ENCODE measurements at regions not wholly inside any gene's neighbourhood (a gene's known extent, or its start where the extent isn't known, plus 50 kb on each side); places are given as distances from the start of the nearest gene placed in this dataset.

DNA sequence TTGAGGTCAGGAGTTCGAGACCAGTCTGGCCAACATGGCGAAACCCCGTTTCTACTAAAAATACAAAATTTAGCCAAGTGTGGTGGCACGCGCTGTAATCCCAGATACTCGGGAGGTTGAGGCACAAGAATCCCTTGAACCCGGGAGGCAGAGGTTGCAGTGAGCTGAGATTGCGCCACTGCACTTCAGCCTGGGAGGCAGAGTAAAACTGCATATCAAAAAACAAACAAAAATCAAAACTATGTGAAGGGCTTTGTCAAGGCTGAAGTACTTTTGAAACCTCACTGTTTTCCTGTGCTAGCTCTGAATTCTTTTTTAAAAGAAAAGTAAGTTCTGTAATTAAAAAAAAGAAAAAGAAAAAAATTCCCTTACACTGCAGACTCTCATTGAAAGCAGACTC lies 65.1 kb upstream of the KLF4 start:
- Histone ChIP-seq H3K36me3 (ENCODE audit: control insufficient read depth in 1 of 2, insufficient read depth in 2 of 2, low read length in 2 of 2) (no peaks in the 10 kb centered on the region), H3K23ac (ENCODE audit: low read length) (no peak overlapping the region), H2AK5ac (ENCODE audit: low read length) (no peak overlapping the region), H3K27me3 (ENCODE audit: insufficient read depth, low read length) (no peaks in the 10 kb centered on the region), H2BK5ac (ENCODE audit: low read depth, low read length, poor library complexity) (no peak overlapping the region), H3K4me3 (ENCODE audit: low read depth, low read length) (no peak overlapping the region), H4K8ac (ENCODE audit: low read depth, low read length) (no peak overlapping the region), H2BK120ac (ENCODE audit: insufficient read depth, low read length, poor library complexity) (no peak overlapping the region), H3K9me3 (ENCODE audit: insufficient read depth, low read depth, low read length) (no peaks in the 10 kb centered on the region), H3K4ac (ENCODE audit: low read depth, low read length) (no peak overlapping the region), H3K79me2 (ENCODE audit: control insufficient read depth, insufficient read depth, low read length, poor library complexity) (peaks cover 3% of the 10 kb centered on the region), H3K79me1 (ENCODE audit: low read length) (peaks cover 4% of the 10 kb centered on the region), H3K27ac (ENCODE audit: low read depth, low read length) (no peak overlapping the region), H2AFZ (ENCODE audit: insufficient read depth, low read length, poor library complexity) (no peak overlapping the region), H3K18ac (ENCODE audit: low read length) (no peak overlapping the region), H2BK12ac (ENCODE audit: low read length) (no peak overlapping the region), H3K4me1 (ENCODE audit: control insufficient read depth in 1 of 2, insufficient read depth in 2 of 2, low read length in 2 of 2) (peaks cover 11 to 13% of the 10 kb centered on the region in 2 experiments), H4K12ac (ENCODE audit: low read depth, low read length) (no peak overlapping the region), H3K9ac (ENCODE audit: low read length) (no peak overlapping the region), H4K91ac (ENCODE audit: low read depth, low read length) (no peak overlapping the region), H3K14ac (ENCODE audit: low read length) (no peak overlapping the region), H3K4me2 (ENCODE audit: low read length) (no peak overlapping the region)
- no CpG with 5 or more reads among the region's 8 CpGs for WGBS (ENCODE audit: extremely low coverage, insufficient coverage, insufficient read length)
- no peak for DNase-seq

DNA sequence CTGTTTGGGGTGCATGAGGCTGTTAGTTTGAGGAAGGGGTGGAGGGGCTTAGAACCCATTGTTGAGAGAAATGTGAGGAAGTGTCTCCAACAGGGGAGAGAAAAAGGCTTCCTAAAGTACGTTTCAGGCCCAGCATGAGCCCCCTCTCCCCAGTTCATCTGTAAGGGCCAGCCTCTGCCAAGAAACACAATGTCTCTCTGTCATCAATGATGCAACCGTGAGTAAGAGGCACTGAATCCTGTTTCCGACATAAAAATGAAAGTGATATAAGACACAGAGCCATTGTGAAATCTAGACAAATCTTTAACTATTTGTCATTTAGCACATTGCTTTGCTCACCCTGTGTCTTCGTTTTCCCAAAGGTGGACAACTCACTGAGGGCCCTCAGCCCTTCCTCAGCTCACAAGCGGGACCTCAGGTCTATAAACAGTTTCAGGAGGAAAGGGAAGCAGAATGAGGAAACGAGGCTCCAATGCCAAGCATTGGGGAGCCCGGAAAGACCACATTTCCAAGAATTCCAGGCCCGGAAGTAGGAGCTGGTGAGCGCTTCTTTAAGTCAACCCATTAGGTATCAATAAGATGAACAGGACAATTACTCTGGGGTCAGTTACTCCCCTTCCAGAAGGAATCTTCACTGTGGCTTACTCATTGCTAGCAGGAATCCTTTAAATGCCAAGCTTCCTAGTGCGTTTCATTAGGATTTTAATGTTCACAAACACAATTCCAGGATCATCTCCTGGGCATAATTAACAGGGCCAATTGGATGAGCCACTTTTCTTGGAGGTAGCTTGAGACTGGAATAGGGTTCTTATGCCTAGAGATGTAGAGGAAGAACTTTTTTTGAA lies 59.0 kb upstream of the KLF4 start:
- Histone ChIP-seq H2BK12ac (ENCODE audit: low read length) (no peak overlapping the region), H4K91ac (ENCODE audit: low read depth, low read length) (no peak overlapping the region), H4K8ac (ENCODE audit: low read depth, low read length) (no peak overlapping the region), H3K4me3 (ENCODE audit: low read depth, low read length) (no peak overlapping the region), H2AK5ac (ENCODE audit: low read length) (no peak overlapping the region), H2BK120ac (ENCODE audit: insufficient read depth, low read length, poor library complexity) (no peak overlapping the region), H3K4ac (ENCODE audit: low read depth, low read length) (no peak overlapping the region), H3K36me3 (ENCODE audit: control insufficient read depth in 1 of 2, insufficient read depth in 2 of 2, low read length in 2 of 2) (no peaks in the 10 kb centered on the region), H3K18ac (ENCODE audit: low read length) (no peak overlapping the region), H3K27ac (ENCODE audit: low read depth, low read length) (no peak overlapping the region), H3K9me3 (ENCODE audit: insufficient read depth, low read depth, low read length) (no peaks in the 10 kb centered on the region), H3K23ac (ENCODE audit: low read length) (no peak overlapping the region), H3K4me2 (ENCODE audit: low read length) (no peak overlapping the region), H3K4me1 (ENCODE audit: control insufficient read depth in 1 of 2, insufficient read depth in 2 of 2, low read length in 2 of 2) (peaks cover 0 to 4% of the 10 kb centered on the region in 2 experiments), H3K79me1 (ENCODE audit: low read length) (no peaks in the 10 kb centered on the region), H3K79me2 (ENCODE audit: control insufficient read depth, insufficient read depth, low read length, poor library complexity) (no peaks in the 10 kb centered on the region), H2BK5ac (ENCODE audit: low read depth, low read length, poor library complexity) (no peak overlapping the region), H3K14ac (ENCODE audit: low read length) (no peak overlapping the region), H2AFZ (ENCODE audit: insufficient read depth, low read length, poor library complexity) (no peak overlapping the region), H4K12ac (ENCODE audit: low read depth, low read length) (no peak overlapping the region), H3K9ac (ENCODE audit: low read length) (no peak overlapping the region), H3K27me3 (ENCODE audit: insufficient read depth, low read length) (no peaks in the 10 kb centered on the region)
- DNase-seq, result peak; percentile 54 to 81
- no CpG with 5 or more reads among the region's 10 CpGs for WGBS (ENCODE audit: extremely low coverage, insufficient coverage, insufficient read length)

GRCh38 chr9:107547772-107548297 lies 58.3 kb upstream of the KLF4 start:
- Histone ChIP-seq H3K4me1 (ENCODE audit: control insufficient read depth in 1 of 2, insufficient read depth in 2 of 2, low read length in 2 of 2) (peaks cover 0 to 4% of the 10 kb centered on the region in 2 experiments), H3K14ac (ENCODE audit: low read length) (no peak overlapping the region), H2AFZ (ENCODE audit: insufficient read depth, low read length, poor library complexity) (no peak overlapping the region), H3K9ac (ENCODE audit: low read length) (no peak overlapping the region), H3K27ac (ENCODE audit: low read depth, low read length) (no peak overlapping the region), H3K4ac (ENCODE audit: low read depth, low read length) (no peak overlapping the region), H4K91ac (ENCODE audit: low read depth, low read length) (no peak overlapping the region), H4K8ac (ENCODE audit: low read depth, low read length) (no peak overlapping the region), H3K9me3 (ENCODE audit: insufficient read depth, low read depth, low read length) (no peaks in the 10 kb centered on the region), H3K27me3 (ENCODE audit: insufficient read depth, low read length) (no peaks in the 10 kb centered on the region), H3K23ac (ENCODE audit: low read length) (no peak overlapping the region), H2BK5ac (ENCODE audit: low read depth, low read length, poor library complexity) (no peak overlapping the region), H2AK5ac (ENCODE audit: low read length) (peak overlapping the region; percentile 58), H2BK12ac (ENCODE audit: low read length) (no peak overlapping the region), H3K79me1 (ENCODE audit: low read length) (no peaks in the 10 kb centered on the region), H3K36me3 (ENCODE audit: control insufficient read depth in 1 of 2, insufficient read depth in 2 of 2, low read length in 2 of 2) (no peaks in the 10 kb centered on the region), H3K4me2 (ENCODE audit: low read length) (no peak overlapping the region), H2BK120ac (ENCODE audit: insufficient read depth, low read length, poor library complexity) (no peak overlapping the region), H3K4me3 (ENCODE audit: low read depth, low read length) (no peak overlapping the region), H4K12ac (ENCODE audit: low read depth, low read length) (no peak overlapping the region), H3K18ac (ENCODE audit: low read length) (no peak overlapping the region), H3K79me2 (ENCODE audit: control insufficient read depth, insufficient read depth, low read length, poor library complexity) (no peaks in the 10 kb centered on the region)
- no peak for DNase-seq
- no CpG with 5 or more reads among the region's 3 CpGs for WGBS (ENCODE audit: extremely low coverage, insufficient coverage, insufficient read length)

DNA sequence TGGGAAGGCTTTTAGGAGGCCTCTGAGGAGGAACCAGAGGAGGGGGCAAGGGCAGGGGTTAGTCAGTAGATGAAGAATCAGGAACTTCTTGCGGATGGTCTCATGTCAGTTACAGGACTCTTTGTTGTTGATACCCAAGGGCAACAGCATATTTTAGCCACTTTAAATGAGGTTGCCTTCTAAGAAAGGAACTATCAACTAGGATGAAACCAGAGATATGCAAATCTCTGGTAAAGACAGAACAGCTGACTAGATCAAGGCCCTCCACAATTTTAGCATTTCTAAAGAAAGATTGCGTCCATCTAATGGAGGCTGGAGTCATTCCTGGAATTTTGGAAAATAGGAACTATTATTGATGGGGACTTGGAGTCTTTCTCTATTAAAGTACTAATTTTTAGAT lies 57.7 kb upstream of the KLF4 start:
- Histone ChIP-seq H3K79me2 (ENCODE audit: control insufficient read depth, insufficient read depth, low read length, poor library complexity) (no peaks in the 10 kb centered on the region), H3K79me1 (ENCODE audit: low read length) (no peaks in the 10 kb centered on the region)
- no CpG with 5 or more reads among the region's 2 CpGs for WGBS (ENCODE audit: extremely low coverage, insufficient coverage, insufficient read length)

More for the DNA sequence above, 57.7 kb upstream of the KLF4 start:
- H3K9me3 ChIP-seq (ENCODE audit: insufficient read depth, low read depth, low read length), result no peaks in the 10 kb centered on the region
- no peak overlapping the region for H4K8ac ChIP-seq (ENCODE audit: low read depth, low read length)
- no peak overlapping the region for H3K18ac ChIP-seq (ENCODE audit: low read length)
- peak in 1 of 2 donors; percentile 66 for DNase-seq
- no peaks in the 10 kb centered on the region for H3K27me3 ChIP-seq (ENCODE audit: insufficient read depth, low read length)
- no peak overlapping the region for H3K23ac ChIP-seq (ENCODE audit: low read length)
- no peak overlapping the region for H3K27ac ChIP-seq (ENCODE audit: low read depth, low read length)
- no peak overlapping the region for H3K9ac ChIP-seq (ENCODE audit: low read length)
- H2BK12ac ChIP-seq (ENCODE audit: low read length), result no peak overlapping the region
- no peak overlapping the region for H4K12ac ChIP-seq (ENCODE audit: low read depth, low read length)
- no peak overlapping the region for H2AFZ ChIP-seq (ENCODE audit: insufficient read depth, low read length, poor library complexity)
- no peak overlapping the region for H2BK5ac ChIP-seq (ENCODE audit: low read depth, low read length, poor library complexity)
- peaks cover 0 to 4% of the 10 kb centered on the region in 2 experiments for H3K4me1 ChIP-seq (ENCODE audit: control insufficient read depth in 1 of 2, insufficient read depth in 2 of 2, low read length in 2 of 2)
- H3K4me3 ChIP-seq (ENCODE audit: low read depth, low read length), result no peak overlapping the region
- H3K4me2 ChIP-seq (ENCODE audit: low read length), result no peak overlapping the region
- H2BK120ac ChIP-seq (ENCODE audit: insufficient read depth, low read length, poor library complexity), result no peak overlapping the region
- H3K36me3 ChIP-seq (ENCODE audit: control insufficient read depth in 1 of 2, insufficient read depth in 2 of 2, low read length in 2 of 2), result no peaks in the 10 kb centered on the region
- no peak overlapping the region for H2AK5ac ChIP-seq (ENCODE audit: low read length)
- no peak overlapping the region for H4K91ac ChIP-seq (ENCODE audit: low read depth, low read length)
- H3K14ac ChIP-seq (ENCODE audit: low read length), result no peak overlapping the region
- no peak overlapping the region for H3K4ac ChIP-seq (ENCODE audit: low read depth, low read length)
